Caco-2 (cell line): ENCODE measurements at regions not wholly inside any gene's neighbourhood (a gene's known extent, or its start where the extent isn't known, plus 50 kb on each side); places are given as distances from the start of the nearest gene placed in this dataset.
A peak's percentile ranks its signal among the peaks of the same experiment; 100 is the strongest.

Experiments used
- BruUV-seq: library from RNA; stranded (reverse); fragments of 400-500 nt; replicated peaks from 2 replicates; lab custom pipeline; 2021; lab: Mats Ljungman, UMichigan
- CTCF ChIA-PET: fragments of 300-600 bp; sonication (Branson Sonifier 250); formaldehyde crosslinking; loops from one replicate; lab custom pipeline; 2022; ENCODE audit warnings: antibody characterized with exemption; lab: Charles Lee
- POLR2A ChIA-PET: fragments of 300-600 bp; sonication (Branson Sonifier 250); formaldehyde crosslinking; loops from one replicate; lab custom pipeline; 2022; ENCODE audit warnings: antibody characterized with exemption; lab: Charles Lee
- DNase-seq, 2 experiments: peaks; one replicate each; pipeline versions ENCODE4 v3.0.0 to v3.0.0-alpha.2; 2020 to 2022
- H3K27me3 ChIP-seq: replicated peaks from 2 replicates; pipeline ENCODE4 v1.6.0; 2011; ENCODE audit warnings: low read length; ENCODE audit not compliant: control insufficient read depth, insufficient read depth
- H3K36me3 ChIP-seq: 2 replicates; pipeline ENCODE4 v1.5.1; 2011; ENCODE audit warnings: low read length; ENCODE audit not compliant: control insufficient read depth, insufficient read depth
- H3K4me1 ChIP-seq: fragments of 250-450 bp; sonication (Bioruptor Pico); 2 replicates; pipeline ENCODE4 v1.5.1; 2020; ENCODE audit warnings: mild to moderate bottlenecking
- H3K4me3 ChIP-seq: 2 replicates; pipeline ENCODE4 v1.5.1; 2011; ENCODE audit warnings: low read depth, mild to moderate bottlenecking, control low read depth, low read length
- H3K9me3 ChIP-seq: fragments of 250-450 bp; sonication (Bioruptor Pico); 2 replicates; pipeline ENCODE4 v1.5.1; 2020; ENCODE audit warnings: mild to moderate bottlenecking, moderate library complexity
- H3K27ac Mint-ChIP-seq: one replicate; pipeline ENCODE4 v1.8.0; 2022; ENCODE audit warnings: mixed read lengths; ENCODE audit not compliant: unreplicated experiment
- H3K27me3 Mint-ChIP-seq: one replicate; pipeline ENCODE4 v1.8.0; 2022; ENCODE audit warnings: mixed read lengths; ENCODE audit not compliant: insufficient read depth, unreplicated experiment
- H3K36me3 Mint-ChIP-seq: one replicate; pipeline ENCODE4 v1.8.0; 2022; ENCODE audit warnings: mild to moderate bottlenecking, mixed read lengths; ENCODE audit not compliant: insufficient read depth, unreplicated experiment
- H3K4me1 Mint-ChIP-seq: one replicate; pipeline ENCODE4 v1.8.0; 2022; ENCODE audit warnings: low read depth, mixed read lengths; ENCODE audit not compliant: unreplicated experiment
- H3K4me3 Mint-ChIP-seq: one replicate; pipeline ENCODE4 v1.8.0; 2022; ENCODE audit warnings: mild to moderate bottlenecking, moderate library complexity, mixed read lengths; ENCODE audit not compliant: unreplicated experiment
- H3K9me3 Mint-ChIP-seq: one replicate; pipeline ENCODE4 v1.8.0; 2022; ENCODE audit warnings: mixed read lengths; ENCODE audit not compliant: unreplicated experiment
- intact Hi-C: fragments of 100-400 bp; cut with micrococcal nuclease; formaldehyde crosslinking; loops from one replicate; pipeline ENCODE4 v1.10.0; 2022; ENCODE audit not compliant: unreplicated experiment
- TF ChIP-seq, protein P1 (sequence below), 2 experiments: fragments of 200-600 bp in 1 of 2; IDR thresholded peaks; 1 replicate in 1 of 2; 2 replicates in 1 of 2; pipeline versions ENCODE4 v1.5.1 to v1.8.0; 2011 to 2022; ENCODE audit warnings: antibody characterized with exemption in 1 of 2, control low read depth in 1 of 2, inconsistent platforms in 1 of 2, low read depth in 1 of 2, low read length in 1 of 2, mild to moderate bottlenecking in 1 of 2, moderate library complexity in 1 of 2; ENCODE audit not compliant: insufficient read depth in 1 of 2, severe bottlenecking in 1 of 2, unreplicated experiment in 1 of 2

DNA sequence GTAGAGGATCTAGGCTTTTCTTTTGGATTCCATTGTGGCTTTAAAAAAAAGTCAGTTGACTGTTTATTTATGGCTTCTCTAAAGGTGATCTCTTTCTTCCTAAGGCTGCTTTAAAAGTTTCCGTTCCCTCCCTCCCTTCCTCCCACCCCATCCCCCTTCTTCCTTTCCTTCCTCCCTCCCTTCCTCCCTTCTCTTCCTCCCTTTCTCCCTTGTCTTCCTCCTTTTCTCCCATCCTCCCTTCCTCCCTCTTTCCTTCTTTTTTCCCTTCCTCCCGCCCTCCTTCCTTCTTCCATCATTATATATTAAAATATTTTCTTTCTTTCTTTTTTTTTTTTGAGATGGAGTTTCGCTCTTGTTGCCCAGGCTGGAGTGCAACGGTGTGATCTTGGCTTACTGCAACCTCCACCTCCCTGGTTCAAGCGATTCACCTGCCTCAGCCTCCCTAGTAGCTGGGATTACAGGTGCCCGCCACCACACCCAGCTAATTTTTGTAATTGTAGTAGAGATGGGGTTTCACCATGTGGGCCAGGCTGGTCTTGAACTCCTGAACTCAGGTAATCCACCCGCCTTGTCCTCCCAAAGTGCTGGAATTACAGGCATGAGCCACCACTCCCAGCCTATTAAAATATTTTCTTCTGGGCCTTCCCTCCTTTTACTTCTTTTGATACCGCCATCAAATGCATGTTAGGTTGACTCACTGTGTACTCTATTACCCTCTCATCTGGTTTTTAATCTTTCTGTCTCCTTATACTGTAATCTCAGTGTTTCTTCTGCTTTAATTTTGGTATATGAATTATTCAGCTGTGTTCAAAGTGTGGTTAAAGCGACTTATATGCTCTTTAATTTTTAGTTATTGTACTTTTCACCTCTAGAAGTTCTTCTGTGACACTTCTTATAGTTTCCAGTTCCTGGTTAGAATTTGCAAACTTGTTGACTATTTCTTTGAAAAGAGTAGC lies 59.2 kb upstream of the ATP5PO start:
- POLR2A ChIA-PET = no interaction called here
- TF ChIP-seq, protein P1, sequence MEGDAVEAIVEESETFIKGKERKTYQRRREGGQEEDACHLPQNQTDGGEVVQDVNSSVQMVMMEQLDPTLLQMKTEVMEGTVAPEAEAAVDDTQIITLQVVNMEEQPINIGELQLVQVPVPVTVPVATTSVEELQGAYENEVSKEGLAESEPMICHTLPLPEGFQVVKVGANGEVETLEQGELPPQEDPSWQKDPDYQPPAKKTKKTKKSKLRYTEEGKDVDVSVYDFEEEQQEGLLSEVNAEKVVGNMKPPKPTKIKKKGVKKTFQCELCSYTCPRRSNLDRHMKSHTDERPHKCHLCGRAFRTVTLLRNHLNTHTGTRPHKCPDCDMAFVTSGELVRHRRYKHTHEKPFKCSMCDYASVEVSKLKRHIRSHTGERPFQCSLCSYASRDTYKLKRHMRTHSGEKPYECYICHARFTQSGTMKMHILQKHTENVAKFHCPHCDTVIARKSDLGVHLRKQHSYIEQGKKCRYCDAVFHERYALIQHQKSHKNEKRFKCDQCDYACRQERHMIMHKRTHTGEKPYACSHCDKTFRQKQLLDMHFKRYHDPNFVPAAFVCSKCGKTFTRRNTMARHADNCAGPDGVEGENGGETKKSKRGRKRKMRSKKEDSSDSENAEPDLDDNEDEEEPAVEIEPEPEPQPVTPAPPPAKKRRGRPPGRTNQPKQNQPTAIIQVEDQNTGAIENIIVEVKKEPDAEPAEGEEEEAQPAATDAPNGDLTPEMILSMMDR (IDR thresholded peaks at IDR 0.05; ENCODE audit: insufficient read depth in 1 of 2, low read depth in 1 of 2, low read length in 1 of 2, severe bottlenecking in 1 of 2, unreplicated experiment in 1 of 2) = no peak
- Mint-ChIP-seq H3K4me3 (no peak overlapping the region), H3K4me1 (peaks cover 62% of the 10 kb centered on the region), H3K27me3 (no peaks in the 10 kb centered on the region), H3K36me3 (no peaks in the 10 kb centered on the region), H3K9me3 (peaks cover 10% of the 10 kb centered on the region), H3K27ac (peak overlapping the region; percentile 83)
- no TSS peak for BruUV-seq
- H3K36me3 ChIP-seq = no peaks in the 10 kb centered on the region; the same call in 1 of the 2 replicates
- H3K9me3 ChIP-seq = no peaks in the 10 kb centered on the region
- no peaks in the 10 kb centered on the region for H3K27me3 ChIP-seq
- CTCF ChIA-PET = no interaction called here
- H3K4me1 ChIP-seq = peaks cover 67% of the 10 kb centered on the region
- DNase-seq = no peak
- intact Hi-C loops = no loop called here
- no peak overlapping the region for H3K4me3 ChIP-seq

DNA sequence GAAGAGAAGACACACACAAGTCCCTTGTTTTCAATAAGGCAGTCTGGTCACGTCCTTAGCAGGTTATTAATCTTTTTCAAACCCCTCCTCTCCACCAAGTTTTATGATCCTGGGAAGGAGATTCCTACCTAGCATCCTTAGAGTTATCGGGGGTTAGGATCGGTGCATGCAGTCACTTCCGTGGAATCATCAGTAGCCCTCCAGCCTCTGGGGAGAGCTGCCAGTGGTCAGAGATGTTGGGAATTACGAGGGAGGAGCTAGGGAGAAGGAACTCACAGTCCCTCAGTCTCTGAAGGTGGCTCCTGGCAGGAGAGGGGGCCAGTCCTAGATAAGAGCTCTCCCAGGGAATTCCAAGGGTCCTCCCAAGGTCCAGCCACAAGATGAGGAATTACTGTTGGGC lies 57.7 kb upstream of the ATP5PO start:
- Histone ChIP-seq H3K4me3 (no peak overlapping the region), H3K27me3 (no peaks in the 10 kb centered on the region), H3K9me3 (no peaks in the 10 kb centered on the region), H3K36me3 (no peaks in the 10 kb centered on the region; the same call in 1 of the 2 replicates), H3K4me1 (peaks cover 82% of the 10 kb centered on the region)
- ChIA-PET POLR2A (no interaction called here), CTCF (no interaction called here)
- peaks cover 8% of the 10 kb centered on the region for H3K9me3 Mint-ChIP-seq
- H3K4me3 Mint-ChIP-seq = no peak overlapping the region
- intact Hi-C loops = no loop called here
- H3K4me1 Mint-ChIP-seq = peaks cover 70% of the 10 kb centered on the region
- peak overlapping the region; percentile 88 for H3K27ac Mint-ChIP-seq
- DNase-seq = no peak
- TF ChIP-seq, protein P1 (IDR thresholded peaks at IDR 0.05; ENCODE audit: insufficient read depth in 1 of 2, low read depth in 1 of 2, low read length in 1 of 2, severe bottlenecking in 1 of 2, unreplicated experiment in 1 of 2) = no peak
- H3K36me3 Mint-ChIP-seq = no peaks in the 10 kb centered on the region
- no peaks in the 10 kb centered on the region for H3K27me3 Mint-ChIP-seq
- no TSS peak for BruUV-seq

DNA sequence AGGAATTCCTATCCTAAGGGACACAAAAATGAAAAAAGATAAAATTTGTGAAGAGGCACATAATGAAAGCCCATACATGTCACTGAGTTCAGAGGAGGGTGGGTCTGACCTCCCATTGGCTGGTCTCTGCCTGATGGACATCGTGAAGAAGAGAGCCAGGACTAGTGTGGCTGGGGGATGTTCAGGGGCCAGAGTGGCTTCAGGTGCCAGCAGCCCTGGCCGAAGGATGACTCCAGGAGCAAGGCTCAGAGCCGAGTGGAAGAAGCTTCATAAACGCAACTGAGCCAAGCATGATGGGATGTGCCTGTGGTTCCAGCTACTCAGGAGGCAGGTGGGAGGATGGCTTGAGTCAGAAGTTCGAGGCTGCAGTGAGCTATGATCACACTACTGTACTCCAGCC lies 56.9 kb upstream of the ATP5PO start:
- H3K36me3 ChIP-seq = no peaks in the 10 kb centered on the region; the same call in 1 of the 2 replicates
- TF ChIP-seq, protein P1 (IDR thresholded peaks at IDR 0.05; ENCODE audit: insufficient read depth in 1 of 2, low read depth in 1 of 2, low read length in 1 of 2, severe bottlenecking in 1 of 2, unreplicated experiment in 1 of 2) = no peak
- ChIA-PET POLR2A (interaction anchor here (0.7 to 1.7 kb wide), 2 partner anchors 25 to 26 kb away, joined by 7 read pairs; no protein-coding TSS in a partner anchor), CTCF (no interaction called here)
- H3K27ac Mint-ChIP-seq = peak overlapping the region; percentile 88
- no peak overlapping the region for H3K4me3 ChIP-seq
- no TSS peak for BruUV-seq
- peaks cover 88% of the 10 kb centered on the region for H3K4me1 ChIP-seq
- H3K9me3 Mint-ChIP-seq = peaks cover under 1% of the 10 kb centered on the region
- H3K27me3 ChIP-seq = no peaks in the 10 kb centered on the region
- no peaks in the 10 kb centered on the region for H3K9me3 ChIP-seq
- no peaks in the 10 kb centered on the region for H3K27me3 Mint-ChIP-seq
- intact Hi-C loops = no loop called here
- H3K4me1 Mint-ChIP-seq = peaks cover 66% of the 10 kb centered on the region
- peaks cover 2% of the 10 kb centered on the region for H3K36me3 Mint-ChIP-seq
- no peak for DNase-seq
- peak overlapping the region; percentile 54 for H3K4me3 Mint-ChIP-seq
